ENCODE measurements at regions not wholly inside any gene's neighbourhood (a gene's known extent, or its start where the extent isn't known, plus 50 kb on each side); places are given as distances from the start of the nearest gene placed in this dataset.
A peak's percentile ranks its signal among the peaks of the same experiment; 100 is the strongest.

DNA sequence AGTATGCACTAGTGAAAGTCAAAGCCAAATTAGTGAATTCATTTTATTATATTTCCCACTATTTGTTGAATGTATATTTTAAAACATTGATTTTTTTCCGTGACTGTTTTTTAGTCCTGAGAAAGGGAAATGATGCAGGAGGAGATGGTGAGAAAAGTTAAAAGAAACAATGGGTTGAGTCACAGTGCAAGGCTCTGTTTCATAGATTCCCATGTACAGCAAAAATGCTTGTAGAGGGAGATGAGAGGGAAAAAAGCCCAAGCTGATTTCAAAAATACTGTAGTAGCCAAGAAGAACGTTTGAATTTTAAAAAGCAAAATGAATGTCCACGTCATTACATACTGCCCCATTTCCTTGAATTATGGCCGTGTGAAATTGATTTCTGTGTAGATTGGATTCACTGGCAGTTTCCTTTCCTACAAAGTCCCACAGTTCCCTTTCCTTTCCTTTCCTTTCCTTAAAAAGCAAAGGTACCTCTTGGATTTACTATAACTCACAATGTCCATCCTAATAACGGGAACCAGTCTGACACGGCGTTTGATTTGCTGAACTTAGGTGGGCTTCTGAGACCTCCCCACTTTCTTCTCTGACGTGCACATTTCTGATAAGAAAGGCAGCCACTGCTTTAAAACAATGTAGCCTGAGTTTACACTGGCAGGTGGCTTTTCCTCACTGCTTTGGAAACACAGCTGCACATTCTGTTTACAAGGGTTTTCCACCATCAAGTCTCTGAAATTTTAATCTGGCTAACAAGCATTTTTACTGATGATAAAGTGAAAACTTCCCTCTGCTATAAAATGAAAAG, 63.7 kb downstream of the SPCS3 start:
- DNase-seq = no peak

DNA sequence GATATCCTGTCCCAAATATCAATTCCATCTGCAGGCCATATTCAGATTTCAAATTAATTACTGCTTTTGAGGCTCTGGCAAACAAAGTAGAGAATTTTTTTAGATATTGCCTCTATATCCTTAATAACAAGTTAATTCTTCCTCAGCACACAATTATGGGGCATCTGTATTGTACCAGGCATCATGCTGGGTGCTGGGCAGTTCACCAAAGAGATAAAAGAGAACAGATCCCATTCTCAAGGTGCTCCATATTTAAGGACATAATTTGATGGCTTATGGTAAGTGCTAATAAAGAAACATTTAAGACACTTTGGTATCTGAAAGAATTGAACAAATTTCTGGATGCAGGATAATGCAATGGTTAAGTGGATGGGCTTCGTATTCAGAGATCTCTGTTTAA, 65.8 kb downstream of the SPCS3 start:
- DNase-seq = no peak

DNA sequence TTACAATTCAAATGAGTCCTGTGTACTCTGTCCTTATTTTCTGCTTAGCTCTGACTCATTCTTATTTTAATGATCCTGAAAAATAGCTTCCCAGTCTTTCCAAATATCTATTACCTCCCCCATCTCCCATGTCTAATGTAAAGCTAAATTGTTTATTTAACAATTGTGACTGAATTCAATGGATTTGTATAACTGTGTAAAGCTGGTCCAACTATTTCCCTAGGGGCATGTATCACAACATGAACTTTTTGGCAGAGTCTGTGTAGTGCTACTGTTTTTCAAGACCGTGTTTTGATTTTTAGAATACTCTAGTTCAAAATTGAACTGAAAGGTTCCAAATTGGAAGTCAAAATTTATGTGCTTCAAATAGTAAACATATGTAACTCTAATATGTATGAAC, 67.8 kb downstream of the SPCS3 start:
- peak; percentile 24 to 27 for DNase-seq

DNA sequence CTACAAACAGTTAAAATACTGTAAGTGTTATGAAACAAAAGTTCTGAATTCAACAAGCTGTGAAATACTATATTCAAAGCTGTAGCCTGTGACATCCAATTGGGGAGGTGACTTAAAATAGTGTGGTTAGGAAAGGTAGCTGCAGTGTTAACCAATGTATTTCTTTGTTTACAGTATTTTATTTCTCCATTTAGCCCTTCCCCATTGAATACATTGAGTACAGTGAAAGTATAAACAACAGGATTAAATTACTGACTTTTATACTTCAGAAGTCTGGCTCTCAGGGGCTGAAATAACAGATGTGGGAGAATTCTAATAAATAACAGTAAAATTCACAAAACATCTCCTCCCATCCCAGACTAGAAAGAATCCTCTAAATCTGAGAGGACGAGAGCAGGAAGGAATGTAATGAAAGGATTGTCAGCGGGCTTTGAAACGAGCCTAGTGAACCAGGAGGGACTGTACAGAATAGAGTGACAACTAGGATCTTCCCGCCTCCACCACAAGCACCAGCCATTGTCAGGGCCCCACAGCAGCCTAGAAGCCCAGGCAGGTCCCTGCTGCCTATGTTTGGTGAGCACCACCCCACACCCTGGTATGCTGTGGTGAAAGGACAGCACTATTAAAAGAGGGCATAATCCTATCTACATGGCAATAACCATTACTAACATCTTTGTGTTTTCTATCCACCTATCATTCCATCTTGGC, 73.7 kb downstream of the SPCS3 start:
- DNase-seq = no peak

DNA sequence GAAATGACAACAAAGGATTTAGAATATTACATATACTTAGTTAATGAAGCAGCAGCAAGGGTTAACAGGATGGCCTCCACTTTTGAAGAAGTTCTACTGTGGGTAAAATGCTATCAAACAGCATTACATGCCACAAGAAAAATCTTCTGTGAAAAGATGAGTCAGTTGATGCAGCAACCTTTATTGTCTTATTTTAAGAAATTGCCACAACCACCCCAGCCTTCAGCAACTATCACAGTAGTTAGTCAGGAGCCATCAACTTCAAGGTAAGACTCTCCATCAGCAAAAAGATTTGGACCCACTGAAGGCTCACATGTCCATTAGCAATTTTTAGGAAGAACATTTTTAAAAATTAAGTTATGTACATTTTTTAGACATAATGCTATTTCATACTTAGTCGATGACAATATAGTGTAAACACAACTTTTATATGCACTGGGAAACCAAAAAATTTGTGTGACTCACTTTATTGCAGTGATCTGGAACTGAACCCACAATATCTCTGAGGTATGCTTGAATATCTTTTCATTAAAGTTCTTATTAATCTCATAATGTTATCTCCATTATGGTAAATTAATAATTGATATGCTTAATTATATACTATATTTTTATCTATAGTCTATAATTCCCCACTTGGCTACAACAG, 81.2 kb downstream of the SPCS3 start:
- DNase-seq = no peak

DNA sequence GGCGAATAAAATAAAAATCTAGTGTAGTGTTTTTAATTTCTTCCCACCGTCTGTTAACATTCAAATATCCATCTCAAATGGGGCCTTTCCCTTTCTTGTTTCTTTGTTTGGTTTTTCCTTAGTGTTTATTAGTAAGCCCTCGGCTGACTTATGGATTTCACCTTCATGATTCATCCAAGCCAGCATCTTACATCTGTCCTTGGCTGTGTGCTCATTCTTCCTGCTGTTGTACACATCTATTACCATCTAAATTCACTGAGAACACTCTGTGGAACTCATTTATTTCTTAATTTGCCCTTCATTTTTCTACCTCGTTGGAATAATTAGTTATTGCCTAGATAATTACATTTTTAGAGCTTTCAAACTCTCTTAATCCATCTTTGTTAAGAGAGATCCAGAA, 84.9 kb downstream of the SPCS3 start:
- no peak for DNase-seq

DNA sequence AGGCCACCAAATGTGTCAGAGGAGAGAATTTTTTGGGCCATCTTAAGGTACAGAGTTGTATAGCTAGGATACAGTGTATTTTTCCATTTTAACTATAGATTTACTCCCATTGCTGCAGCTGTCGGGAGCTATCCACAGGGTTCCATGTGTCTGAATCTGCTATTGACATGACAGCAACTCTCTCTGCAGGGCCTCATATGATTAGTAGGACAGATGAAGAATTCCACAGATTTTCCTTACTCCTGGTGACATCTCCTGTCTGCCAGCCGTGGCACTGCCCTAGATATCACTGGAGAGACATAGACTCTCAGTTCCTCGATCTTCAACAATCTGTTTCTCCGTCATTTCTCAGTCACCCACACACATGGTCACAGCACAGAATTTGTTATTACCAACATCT, 86.5 kb downstream of the SPCS3 start:
- no peak for DNase-seq

DNA sequence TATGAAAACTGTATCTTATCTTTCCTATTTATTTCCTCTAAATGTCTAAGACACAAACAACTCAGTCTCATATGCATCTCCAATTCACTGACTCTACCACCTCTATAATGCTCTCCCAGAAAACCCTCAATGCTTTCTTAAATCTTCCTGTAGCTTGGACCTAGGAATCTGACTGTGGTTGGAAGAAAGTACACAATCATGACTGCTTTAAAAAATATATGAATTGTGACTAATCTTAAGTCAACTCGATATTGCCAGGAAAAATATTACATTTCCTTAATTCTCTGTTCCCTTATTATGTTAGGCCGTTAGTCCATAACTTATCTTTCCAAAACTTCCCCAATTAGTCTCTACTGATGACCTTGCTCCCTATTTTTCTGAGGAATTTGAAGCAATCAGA, 87.0 kb downstream of the SPCS3 start:
- DNase-seq = no peak

DNA sequence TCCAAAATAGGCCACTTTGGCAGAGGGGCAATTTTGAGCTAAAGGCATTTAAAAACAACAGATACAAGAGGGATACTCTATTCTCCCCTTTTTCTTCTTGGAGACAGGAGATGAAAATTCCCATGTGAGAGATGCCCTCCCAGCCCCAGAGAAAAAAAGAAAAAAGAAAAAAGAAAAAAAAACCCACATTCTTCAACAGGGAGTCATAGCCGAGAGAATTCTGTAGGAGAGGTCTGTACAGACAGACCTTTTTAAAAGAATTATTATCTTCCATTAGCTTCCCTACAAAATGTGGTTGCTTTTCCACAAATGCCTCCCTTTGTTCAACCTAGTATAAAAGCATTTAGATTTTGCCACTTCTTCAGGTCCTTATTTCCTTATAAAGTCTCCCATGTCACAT, 89.9 kb downstream of the SPCS3 start:
- DNase-seq = no peak

DNA sequence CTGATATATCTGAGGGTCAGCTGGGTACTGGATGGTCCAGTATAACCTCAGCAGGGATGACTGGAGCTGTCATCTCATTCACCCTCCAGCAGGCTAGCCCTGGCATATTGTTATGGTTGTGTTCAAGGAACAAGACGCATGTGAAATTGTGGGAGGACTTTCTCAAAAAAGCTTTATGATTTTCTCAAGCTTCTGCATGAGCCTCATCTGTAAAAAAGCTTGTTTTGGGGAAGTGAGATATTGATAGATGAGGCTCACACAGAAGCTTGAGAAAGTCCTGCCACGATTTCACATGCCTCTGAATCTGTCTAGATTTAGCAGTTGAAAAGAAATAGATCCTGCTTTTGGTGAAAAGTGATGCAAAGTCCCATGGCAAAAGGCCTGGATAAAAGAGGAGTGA, 93.4 kb downstream of the SPCS3 start:
- no peak for DNase-seq

DNA sequence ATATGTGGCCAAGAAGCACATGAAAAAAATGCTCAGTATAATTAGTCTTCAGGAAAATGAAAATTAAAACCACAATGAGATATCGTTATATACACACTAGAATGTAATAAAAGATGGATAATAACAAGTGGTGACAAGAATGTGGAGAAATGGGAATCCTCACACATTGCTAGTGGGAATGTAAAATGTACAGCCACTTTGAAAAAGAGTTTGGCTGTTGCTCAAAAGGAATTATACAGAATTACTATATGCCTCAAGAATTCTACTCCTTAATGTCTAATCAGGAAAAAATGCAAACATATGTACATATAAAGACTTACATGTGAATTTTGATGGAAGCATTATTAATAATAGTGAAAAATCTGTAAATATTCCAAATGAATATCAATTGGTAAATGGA, 102.2 kb downstream of the SPCS3 start:
- DNase-seq = no peak

DNA sequence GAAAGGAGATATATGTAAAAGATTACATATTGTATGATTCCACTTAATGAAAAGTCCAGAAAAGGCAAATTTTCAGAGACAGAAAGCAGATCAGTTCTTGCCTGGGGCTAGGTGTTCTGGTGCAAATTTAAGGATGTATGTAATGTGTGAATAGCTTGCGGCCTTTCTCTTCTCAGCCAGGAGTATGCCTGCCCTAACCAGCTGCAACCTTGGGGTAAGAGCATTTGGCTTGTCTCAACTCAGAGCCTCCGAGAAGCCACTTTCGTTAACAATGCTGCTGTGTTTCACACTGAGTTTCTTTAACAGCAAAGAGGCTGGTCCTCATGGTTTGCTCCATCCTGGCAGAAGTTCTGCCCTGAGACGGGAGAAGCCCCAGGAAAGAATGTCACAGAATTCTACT, 102.7 kb downstream of the SPCS3 start:
- DNase-seq = no peak

DNA sequence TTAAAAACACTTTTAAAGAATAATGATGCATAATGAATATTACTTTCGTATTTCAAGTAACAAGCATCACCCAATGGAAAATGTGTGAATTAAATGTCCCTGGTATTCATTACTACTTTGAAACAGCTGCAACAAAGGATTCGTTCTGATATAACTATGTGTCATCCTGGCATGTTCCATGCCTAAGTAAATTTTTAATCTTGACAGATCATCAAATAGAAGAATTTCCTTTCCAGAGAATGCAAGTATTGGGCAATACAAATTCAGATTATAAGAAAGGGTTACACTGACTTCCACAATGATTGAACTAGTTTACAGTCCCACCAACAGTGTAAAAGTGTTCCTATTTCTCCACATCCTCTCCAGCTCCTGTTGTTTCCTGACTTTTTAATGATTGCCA, 105.3 kb downstream of the SPCS3 start:
- DNase-seq = no peak

DNA sequence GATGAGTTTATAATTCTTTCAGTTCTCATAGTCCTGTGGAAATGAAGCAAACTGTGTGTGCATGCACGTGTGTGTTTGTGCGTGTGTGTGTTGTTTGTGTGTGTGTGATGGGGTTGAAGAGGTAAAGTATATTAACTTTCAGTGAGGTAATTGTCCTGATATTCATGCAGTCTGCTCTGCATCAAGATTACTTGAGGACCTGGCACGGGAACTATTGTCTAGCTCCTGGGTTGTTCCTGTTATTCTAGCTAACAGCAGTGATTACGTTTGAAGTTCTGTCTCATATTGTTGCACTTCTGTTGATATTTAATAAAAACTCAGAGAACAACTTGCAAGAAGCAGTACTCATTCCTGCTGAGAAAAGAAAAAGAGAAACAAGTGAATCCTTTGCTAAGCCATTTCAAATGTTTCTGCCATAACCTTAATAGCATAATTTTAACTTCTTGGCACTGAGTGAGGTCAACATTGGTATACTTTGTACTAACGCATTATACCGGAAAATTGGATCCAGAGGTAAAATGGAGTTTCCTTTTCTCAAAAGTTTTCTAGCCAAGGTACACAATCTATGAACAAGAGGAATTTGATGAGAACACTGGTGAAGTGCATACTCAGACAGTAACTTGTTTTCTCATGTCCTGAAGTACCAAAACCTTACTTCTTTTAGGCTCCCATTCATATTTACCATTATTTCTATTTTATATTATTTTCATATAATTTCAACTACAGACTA, 113.2 kb downstream of the SPCS3 start:
- DNase-seq = no peak

DNA sequence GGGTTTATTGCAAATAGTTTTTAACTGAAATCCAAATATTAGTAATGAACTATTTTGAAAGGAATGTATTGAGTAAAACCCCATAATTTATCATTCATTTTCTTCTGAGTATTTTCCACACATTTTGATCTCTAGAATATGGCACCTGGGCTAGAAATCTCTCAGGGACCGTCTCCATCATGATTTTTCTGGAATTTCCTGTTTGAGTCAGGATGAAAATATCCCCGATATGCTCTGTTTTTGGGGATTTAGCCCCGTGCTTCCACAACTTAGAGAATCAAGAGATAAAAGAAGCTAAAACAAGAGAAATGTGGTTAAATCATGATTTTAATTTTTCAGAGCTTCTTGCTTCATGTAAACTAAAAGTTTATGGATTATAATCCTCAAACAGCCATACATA, 114.2 kb downstream of the SPCS3 start:
- no peak for DNase-seq

DNA sequence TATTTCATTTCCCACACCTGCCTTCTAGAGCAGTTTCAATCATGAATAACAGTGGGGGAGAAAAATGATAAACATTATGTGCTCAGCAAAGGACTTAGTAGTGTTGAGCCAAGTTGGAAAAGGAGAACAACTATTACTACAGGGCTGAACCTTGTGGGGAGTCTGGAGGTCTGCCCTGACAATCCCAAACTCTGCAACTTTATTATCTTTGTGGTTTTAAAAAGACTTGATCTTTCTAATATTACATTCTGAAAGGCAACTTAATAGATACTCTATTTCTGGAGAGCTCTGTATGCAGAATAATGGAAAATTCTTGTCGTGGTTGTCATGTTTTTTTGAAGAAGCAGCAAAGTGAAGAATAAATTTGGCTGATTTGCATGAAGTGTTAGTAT, 116.1 kb downstream of the SPCS3 start:
- DNase-seq = no peak

DNA sequence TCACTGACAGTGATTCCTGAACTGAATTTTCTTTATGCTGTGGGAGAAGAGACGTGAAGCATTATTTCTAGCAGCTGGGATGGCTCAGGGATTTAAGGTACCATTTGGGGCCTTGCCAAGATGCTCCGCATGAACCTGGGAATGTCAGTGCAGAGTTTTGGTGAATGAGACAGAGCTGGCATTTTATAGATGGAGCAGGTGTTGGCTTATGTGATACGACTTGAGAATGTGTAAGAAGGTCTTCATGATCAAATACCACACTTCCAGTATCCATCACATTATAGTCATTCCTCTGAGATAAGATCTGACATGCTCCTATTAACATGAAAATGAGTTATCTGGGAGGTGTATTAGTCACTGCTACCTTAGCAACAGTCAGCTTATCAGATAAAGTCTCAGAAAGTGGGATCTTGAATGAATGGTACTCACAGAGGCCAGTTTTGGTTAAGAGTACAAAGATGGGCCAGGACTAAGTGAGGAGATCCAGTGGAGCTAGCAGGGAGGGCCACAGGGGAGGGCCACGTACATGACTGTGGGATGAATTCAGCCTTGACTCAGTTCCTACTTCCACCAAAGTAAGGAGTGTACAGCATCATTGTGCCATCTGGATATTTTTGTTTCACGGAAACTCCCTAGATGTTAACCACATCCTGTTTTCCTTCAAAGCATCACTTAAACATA, 116.7 kb downstream of the SPCS3 start:
- DNase-seq = no peak

DNA sequence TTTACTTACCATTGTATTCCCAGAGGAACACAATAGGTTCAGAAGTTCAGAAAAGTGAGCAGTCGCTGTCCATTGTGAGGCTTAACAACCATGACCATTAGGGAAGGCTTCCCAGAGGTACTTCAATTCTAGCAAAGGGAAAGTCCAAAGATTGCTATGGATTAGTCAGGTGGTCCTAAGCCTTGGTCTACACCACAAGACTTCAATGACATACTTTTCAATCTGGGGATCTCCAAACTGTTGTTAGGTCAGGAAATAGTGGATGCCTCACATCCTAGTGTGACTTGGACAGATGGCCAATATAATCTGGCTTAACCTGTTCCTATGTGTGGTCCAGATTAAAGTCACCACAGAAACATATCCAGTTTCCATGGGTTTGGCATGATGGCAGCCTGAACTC, 118.0 kb downstream of the SPCS3 start:
- no peak for DNase-seq

DNA sequence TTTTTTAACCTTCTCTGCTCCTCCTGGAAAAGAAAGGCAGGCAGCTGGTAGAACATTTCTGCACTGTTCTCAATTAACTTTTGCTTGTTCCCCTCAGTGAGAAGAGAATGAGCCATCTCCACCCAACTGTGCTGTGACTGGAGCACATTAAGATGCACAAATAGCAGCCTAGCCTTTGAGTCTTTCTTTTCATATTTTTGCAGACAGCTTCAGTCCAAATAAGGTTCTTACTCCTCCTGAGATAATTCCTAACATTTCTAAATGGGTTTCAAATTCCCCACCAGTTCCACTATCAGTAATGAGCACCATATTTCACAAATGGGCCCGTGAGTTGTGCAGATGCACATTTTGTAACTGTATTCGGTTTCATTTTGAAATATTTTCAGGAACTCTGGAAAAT, 118.6 kb downstream of the SPCS3 start:
- DNase-seq = no peak

DNA sequence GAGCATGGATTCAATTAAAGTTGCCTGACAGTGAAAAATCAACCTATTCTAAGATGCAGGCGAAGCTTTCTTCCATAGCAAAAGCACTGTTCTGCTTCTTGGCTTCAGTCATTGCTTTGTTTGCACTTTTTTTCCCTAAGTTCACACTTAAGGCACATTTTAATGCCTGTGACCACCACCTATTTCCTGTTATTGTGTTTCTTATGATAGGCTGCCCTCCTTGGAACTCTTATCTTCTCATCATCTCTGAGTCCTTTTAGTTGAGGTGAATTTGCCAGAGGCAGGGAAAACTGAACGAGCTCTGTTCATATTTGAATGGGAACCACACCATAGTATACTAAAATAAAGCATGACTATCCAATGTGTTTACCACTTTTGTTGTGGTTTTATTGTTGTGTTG, 119.8 kb downstream of the SPCS3 start:
- DNase-seq = no peak

DNA sequence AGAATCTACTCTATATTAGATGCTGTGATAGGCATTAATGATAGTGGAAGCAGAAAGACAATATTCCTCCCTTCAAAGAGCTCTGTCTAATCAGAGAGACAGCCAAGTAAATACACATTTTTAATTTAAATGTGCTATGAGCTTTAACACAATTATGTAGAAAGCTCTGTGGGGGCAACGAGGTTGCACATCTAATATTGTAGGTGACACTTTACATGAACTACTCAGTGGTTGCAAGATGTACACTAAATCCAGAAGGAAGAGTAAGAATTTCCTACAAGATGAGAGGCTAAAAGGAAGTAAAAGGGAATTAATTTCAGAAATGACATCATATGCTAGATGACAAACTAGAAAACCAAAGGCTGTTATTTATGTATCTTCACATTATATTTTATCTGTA, 120.9 kb downstream of the SPCS3 start:
- no peak for DNase-seq

DNA sequence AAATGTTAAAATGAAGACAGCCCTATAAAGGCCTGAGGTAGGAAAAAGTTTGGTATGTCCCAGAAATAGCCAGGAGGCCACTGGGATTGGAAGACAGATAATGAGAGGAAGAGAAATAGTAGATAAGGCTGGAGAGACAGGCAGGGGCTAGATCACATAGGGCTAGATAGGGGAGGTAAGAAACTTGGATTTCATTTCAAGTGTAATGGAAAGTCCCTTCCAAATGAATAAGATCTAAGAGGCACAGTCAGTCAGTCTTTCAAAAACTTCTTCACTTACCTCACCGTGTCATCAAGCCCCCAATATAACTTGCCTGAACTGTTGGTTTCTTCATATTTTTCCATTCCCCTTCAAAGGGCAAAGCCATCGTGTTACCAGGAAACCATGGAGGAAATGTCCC, 121.8 kb downstream of the SPCS3 start:
- DNase-seq = no peak

DNA sequence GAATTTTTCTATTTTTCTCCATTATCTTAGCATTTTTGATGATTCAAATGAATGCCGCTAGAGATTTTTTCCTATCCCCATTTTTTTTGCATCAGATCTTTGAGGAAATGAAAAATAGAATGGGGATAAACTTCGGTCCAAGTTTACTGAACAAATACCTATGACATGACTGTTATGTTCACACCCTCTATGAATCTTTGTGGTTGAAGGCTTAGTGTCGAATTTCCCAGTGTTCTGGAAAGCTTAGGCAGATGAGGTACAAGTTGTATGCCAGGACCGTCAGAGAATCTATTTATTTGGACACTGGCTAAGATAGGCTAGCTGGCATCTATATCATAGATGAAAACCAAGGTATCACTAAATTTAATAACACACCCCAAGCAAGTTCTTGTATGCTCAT, 123.4 kb downstream of the SPCS3 start:
- DNase-seq = no peak
